ENCODE measurements at regions not wholly inside any gene's neighbourhood (a gene's known extent, or its start where the extent isn't known, plus 50 kb on each side); places are given as distances from the start of the nearest gene placed in this dataset.

DNA sequence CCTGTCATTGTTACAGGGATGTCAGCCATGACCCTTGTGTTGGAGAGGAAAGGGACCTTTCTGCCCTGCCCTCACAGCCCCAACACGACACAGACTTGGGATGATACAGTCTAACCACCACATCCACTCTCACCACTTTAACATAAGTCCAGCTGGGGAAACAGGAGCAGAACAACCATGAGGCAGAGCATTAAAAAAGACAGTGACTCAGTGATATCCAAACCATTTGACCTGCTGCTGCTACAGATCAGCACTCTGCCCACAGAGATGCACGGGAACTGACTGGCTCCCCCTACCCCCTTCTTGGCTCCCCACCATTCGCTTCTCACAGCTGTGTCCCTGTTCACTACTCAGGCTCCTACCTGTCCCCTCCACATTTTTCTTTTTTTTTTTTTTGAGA lies 458.6 kb downstream of the ZNF608 start:
- no peak for ATAC-seq
- DNase-seq (ENCODE audit: low spot score), result no peak

DNA sequence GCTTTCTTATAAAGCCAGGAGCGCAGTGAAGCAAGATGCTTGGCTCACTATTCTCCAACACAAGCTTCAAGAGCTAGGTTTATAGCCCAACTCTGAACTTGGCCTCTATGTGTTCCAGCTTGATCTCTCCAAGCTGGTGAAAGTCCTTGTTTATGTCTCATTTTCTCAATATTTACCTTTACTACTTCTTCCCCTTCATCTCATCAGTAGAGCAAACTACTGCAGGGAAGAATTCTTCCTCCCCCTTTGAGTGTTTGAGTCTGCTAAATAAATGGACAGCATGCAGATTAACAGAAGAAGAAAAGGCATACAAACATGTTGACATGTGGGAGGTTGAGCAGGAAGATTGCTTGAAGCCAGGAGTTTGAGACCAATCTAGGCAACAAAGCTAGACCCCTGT lies 460.7 kb downstream of the ZNF608 start:
- ATAC-seq (no peak), DNase-seq (ENCODE audit: low spot score) (no peak)

DNA sequence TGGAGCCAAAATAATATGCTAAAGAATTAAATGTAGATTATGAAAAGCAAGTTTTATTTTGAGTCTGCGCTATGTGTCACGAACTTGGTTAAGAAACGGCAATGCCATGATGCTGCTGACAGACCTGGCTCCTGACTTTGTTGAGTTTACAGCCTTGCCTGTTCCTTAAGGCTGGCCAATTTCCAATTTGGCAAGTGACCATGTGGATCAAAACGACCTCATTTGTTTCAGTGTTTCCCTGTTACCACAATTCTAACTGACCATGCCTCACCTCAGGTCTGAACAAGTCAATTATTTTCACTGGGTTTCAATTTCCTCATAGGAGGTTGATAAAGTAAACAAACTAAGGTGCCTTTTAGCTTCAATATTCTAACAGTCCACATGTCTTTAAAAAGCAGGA lies 461.4 kb downstream of the ZNF608 start:
- ATAC-seq, result no peak

DNA sequence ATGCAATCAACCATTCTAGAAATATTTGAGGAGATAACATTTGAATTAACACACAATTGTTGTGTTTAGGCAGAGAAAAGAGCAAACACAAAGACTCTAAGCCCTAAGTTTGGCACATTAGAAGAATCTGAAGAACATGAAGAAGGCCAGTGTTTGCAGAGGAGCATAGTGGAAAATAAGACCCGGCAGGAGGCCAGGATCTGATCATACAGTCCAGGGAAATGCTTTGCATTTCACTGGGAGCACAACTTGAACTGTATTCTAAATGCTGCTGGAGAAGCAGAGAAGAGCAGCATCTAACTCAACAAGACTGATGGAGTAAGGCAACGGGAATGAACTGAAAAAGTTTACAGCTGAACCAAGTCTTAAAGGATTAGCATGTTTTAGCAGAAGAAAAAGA lies 463.4 kb downstream of the ZNF608 start:
- no peak for ATAC-seq
- no peak for DNase-seq (ENCODE audit: low spot score)

More for the DNA sequence above, 461.4 kb downstream of the ZNF608 start:
- no peak for DNase-seq (ENCODE audit: low spot score)

DNA sequence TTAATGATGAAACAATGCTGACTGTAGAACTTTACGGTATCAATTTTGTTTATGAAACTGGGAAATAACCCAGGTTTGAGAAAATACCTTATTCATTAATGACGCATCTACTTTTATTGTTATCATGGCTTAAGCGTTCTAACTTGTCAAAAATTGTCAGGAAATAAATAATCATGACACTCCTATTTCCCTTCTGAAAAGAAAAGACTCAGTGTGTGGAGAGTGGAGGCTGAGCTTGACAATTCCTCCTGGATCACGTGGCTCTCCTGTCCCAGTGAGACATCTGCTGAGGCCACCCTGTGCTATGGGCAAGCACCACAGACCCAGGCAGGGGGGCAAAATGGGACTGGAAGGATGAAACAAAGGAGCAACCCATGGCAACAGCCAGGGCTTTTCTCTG lies 466.4 kb downstream of the ZNF608 start:
- ATAC-seq (no peak), DNase-seq (ENCODE audit: low spot score) (no peak)

DNA sequence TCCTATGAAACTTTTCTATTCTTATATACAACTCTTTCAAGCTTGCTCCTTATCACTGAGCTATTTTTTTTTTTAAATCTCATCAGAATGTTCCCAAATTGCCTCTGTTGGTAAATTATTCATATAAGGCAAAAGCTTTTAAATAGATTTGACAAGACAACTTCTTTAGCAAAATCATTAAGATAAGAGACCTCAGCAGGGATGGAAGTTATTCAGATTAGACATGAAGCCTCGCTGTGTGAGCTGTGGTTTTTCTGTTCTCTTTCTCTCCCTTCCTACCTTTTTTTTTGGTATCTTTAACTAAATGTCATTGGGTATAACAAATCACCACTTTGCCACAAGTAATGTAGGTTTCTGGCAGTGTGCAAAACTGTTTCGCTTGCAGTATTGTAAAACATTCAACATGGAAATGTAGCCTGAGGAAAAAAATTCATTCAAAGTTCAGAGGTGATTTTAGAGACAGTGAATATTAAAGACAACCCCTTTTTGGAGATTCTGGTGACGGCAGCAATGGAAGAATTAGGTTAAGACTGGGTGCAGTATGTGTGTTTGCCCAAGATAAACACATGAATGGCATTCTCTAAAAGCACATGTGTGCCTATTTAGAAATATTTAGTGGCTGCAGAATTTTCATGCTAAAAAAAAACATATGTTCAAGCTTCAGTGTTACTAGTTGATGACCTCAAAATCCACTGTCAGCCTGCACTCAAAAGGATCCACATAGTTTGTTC lies 467.1 kb downstream of the ZNF608 start:
- no peak for DNase-seq (ENCODE audit: low spot score)
- no peak for ATAC-seq

DNA sequence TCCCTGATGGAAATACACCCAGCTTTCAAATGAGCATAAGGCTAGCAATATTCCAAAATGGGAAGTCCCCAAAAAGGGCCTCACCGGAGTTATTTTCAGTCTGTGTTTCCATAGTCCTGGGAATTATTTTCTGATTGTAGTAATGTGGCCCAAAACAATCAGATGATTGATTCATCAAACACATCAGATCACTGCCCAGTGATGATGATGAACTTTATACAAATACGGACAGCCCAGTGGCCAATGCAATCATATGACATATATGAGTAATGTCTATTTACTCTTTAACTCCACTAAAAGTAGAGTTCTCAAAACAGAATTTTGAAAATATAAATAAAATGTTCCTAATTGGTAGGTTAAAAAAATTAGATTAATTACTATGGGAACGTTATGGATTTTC lies 467.8 kb downstream of the ZNF608 start:
- ATAC-seq, result no peak

DNA sequence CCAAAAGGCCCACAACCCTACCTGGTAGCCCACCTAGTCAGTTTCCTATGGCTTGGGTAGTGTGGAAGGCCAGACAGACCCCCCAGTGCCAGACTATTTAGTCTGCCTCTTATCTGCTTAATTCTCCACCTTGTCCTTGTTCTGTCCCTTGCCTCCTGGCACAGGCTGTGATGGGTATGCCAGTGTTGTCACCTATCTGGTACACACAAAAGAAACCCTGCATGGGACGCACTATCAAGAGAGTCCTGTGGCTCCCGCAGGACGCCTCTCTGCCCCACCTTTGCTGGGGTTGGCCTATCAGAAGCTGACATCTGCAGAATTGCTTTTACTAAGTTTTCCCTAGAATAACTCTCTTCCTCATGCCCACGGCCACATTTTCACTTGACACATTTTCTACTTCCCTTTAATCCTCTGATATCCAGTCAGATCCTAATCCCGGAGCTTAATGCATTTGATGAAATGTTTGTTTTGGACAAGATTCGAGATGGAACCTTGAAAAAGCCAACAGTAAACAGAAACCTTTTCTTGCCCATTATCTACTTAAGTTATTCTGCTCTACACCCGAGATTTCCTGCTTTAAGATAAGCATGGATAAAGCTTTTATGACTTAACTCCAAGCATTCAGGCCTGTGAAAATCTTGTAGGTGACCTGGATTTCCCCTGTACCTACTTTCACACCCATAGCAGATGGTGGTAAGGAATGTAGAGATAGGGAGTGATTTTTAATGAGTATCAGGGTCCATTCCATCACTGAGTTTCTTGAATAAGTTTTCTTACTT lies 468.5 kb downstream of the ZNF608 start:
- DNase-seq (ENCODE audit: low spot score) (no peak), ATAC-seq (no peak)

More for the DNA sequence above, 467.8 kb downstream of the ZNF608 start:
- DNase-seq (ENCODE audit: low spot score), result no peak

DNA sequence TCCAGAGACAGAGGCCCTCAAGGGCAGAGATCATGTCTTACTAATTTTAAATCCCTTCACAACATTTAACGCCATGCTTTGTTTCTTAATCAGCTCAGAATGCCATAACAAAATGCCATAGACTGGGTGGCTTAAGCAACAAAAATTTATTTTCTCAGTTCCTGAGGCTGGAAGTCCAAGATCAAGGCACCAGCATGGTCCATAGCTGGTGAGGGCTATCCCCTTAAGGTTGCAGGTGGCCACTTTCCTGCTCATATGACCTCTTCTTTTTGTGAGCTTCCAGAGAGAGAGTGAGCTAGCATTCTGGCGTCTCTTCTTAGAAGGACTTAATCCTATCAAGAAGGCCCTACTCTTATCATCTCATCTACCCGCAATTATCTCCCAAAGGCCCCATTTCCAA lies 470.3 kb downstream of the ZNF608 start:
- ATAC-seq (no peak), DNase-seq (ENCODE audit: low spot score) (no peak)

DNA sequence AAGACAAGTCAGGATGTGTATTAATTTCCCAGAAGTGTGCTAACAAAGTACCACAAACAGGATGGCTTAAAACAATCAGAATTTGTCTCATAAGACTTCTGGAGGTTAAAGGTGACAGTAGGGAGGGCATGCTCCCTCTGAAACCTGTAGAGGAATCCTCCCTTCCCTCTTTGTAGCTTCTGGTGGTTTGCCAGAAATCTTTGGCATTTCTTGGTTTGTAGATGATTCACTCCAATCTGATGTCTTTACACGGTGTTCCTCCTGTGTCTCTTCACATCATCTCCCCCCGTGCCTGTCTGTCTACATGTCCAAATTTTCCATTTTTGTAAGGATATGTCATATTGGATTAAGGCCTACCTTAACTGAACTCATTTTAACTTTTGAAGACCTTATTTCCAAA lies 471.5 kb downstream of the ZNF608 start:
- ATAC-seq (no peak), DNase-seq (ENCODE audit: low spot score) (no peak)

DNA sequence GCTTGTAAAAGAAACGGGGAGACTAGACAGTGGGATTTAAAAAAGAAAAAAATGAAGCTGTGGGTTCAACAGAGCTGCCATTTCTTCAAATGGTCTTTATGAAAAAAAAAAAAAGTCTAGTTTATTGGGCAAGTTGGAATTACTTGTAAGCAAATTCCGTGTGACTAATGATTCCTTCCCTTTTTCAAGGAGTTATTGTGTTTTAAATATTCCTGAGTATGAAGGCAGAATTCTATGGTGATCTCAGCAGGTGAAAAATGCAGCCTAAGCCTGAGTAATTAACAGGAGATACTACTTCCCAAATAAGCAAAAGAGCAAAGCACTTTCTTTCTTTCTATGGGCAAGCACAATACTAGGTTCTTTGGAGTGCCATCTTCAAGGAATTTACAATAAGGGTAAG lies 481.9 kb downstream of the ZNF608 start:
- no peak for ATAC-seq
- DNase-seq (ENCODE audit: low spot score), result no peak

DNA sequence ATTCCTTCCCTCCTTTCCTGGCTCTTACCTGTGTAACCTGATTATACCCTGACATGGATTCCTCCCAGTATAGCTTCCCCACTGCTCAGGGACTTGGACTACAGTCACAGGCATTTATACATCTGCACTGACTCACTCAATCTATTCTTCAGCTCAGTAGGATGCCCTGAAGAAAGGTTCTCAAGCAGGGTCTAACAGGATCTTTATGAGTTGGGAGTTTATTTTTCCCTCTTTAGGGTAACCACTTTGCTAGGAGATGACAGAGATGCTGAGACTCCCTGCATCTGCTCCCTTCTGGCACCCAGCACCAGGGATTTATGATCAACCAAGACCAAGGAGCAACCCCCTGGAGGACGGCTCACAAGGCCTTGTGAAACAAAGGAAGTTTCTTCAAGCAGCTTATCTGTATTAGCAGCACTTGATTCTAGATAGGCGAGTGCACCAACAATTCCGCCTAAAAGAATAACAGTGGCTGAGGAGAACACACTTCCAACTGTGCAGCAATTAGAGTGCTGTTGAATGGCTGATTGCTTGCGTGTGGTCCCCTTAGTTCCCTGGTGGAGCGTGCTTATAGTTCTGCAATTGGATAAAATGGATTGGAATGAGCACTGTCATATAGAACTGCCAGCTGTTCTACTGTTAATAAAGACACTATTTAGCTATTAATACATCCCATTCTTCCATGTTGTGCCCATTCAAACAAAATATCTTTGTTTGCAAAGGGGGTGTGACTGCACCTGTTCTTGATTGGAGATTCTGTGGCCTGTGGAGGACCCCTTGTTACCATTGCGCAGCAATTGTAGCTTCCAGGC lies 482.6 kb downstream of the ZNF608 start:
- no peak for DNase-seq (ENCODE audit: low spot score)
- no peak for ATAC-seq

DNA sequence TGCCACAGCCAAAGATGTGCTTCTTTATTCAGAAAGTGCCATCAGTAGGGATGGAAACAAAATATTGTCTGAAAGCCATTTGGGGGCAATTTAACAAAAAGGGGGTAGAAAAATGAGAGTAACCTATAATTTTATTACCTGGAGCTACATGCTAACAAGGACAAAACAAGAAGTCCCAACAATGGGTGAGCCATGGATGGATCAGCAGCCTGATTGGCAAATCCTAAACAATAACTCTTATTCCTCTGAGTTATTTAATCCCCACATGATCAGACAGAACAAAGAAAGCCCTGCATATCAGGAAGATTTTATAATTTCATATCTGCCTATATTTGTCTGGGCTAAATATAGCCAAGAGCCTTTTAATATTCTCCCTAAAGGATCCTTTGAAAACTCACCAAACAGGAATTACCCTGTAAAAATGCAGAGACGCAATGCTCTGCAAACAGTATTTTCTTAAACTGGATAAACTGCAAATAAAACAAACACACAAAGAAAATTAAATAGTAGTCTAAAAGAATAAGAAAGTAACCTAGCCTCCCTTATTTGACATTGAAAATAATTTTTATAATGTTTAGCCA lies 483.4 kb downstream of the ZNF608 start:
- DNase-seq (ENCODE audit: low spot score) (no peak), ATAC-seq (no peak)

DNA sequence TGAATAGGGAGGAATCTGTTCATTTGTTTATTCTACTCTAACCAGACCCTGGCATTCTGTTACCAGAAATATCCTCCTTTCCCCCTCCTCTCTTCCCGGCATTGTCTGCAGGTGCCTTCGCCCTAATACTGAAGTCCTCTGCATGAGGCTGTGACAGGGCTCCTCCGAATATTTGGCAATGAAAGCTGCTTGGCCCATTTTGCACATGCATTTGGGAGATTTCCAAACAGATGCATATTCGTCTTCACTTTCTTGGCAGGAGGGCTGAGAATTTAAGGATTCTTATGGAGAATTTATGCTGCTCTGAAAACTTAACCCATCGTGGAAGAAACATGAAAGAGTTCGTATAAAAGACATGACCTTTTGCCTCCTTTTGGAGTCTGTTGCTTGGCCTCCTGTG lies 484.0 kb downstream of the ZNF608 start:
- ATAC-seq (no peak), DNase-seq (ENCODE audit: low spot score) (no peak)

DNA sequence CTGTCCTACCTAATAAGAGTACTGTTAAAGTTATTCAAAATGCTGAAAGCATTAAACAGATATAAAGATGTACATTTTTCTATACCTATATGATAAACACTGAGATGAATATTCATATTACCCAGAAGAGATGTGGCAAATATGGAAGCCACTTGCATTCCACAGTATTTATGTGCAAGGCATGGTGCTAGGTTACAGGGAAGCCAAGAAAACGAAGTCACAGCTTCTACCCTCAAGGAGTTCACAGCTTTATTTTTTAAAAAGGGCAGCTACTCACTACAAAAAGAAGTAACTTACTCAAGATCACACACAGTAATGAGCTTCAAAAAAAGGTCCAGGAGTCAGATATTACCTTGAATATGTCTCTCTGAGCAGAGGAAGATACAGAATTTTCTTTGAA lies 484.6 kb downstream of the ZNF608 start:
- no peak for ATAC-seq
- no peak for DNase-seq (ENCODE audit: low spot score)

DNA sequence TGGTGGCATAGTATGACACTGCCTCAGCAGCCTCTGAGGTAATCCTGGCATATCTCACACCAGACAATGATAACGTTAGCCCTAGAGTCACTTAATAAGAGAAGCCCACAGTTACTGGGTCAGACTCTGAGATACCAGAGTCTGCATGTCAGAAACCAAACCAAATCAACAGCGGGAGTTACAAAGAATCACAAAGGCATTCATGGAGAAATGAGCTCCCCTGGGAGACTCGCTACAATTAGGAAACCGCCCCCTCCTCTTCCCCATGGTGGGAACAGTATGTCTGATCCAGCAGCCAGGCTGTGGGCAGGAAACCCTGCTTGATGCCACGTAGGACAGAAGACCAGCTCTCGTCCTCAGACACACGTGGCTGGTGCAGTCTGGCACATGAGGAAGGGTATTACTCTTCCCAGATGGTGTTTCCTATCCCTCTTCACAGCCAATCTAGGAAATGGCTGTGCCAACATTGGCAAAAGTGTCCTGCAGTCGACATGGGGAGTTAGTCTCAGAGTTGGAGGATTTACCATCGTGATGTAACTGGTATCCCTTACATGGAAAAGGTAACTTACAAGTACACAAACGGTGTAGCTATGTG lies 485.4 kb downstream of the ZNF608 start:
- ATAC-seq, result no peak
- DNase-seq (ENCODE audit: low spot score), result no peak

DNA sequence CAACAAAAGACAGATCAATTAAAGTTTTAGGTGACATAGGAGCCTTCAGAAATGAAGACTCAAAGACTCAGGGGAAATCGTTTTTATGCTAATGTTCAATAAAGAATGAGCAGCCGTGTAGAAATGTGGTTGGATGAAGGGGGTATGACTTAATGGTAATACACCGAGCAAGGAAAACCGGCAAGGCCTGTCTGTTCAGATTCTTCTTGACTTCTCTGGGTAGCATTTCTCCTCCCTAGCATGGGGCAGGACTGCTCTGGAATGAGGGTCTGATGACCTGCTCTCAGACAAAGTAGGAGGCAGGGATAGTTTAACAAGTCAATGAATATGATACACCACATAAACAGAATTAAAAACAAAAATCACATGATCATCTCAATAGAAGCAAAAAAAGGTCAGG lies 487.4 kb downstream of the ZNF608 start:
- no peak for DNase-seq (ENCODE audit: low spot score)

DNA sequence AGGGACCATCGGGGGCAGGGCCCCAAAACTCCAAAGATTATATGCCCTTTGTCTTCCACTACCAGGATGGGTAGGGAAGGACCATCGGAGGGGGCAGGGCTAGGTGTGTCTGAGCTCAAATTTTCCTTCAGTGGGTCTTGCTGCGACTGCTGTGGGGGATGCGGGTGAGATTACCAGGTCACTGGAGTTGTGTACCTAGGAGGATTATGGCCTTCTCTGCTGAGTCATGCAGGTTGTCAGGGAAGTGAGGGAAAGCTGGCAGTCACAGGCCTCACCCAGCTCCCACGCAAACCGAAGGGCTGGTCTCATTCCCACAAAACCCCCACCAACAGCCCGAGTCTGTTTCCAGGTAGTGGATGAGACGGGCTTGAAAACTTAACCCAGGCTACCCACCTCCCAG lies 489.4 kb downstream of the ZNF608 start:
- no peak for DNase-seq (ENCODE audit: low spot score)
- ATAC-seq, result no peak

More for the DNA sequence above, 487.4 kb downstream of the ZNF608 start:
- no peak for ATAC-seq

DNA sequence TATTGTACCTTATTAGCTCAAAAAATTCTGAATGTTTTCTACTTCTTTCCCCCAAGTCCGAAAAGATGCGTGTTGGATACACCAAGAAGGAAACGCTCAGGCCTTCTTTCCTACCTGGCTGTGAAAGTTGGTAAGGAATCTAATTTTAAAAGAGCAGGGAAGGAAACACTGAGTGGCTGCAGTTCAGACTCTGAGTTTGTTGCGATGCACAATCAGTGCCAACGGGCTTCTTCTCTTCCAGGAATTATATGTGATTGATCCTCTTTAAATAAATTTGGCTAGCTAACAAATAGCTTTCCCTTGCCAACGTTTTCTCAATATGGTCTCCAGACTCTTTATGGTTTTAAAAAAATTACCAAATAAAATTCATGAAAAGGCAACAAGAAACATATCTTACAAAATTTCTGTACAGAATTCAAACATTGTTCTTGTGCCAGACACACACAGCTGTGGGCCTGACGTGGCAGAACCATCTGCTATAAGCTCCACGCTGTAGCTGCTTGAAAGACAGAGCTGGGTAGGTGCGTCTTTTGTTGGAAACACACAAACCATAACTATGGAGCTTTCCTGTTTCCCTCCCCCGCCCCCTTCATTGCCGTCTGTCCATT lies 493.1 kb downstream of the ZNF608 start:
- ATAC-seq, result no peak

DNA sequence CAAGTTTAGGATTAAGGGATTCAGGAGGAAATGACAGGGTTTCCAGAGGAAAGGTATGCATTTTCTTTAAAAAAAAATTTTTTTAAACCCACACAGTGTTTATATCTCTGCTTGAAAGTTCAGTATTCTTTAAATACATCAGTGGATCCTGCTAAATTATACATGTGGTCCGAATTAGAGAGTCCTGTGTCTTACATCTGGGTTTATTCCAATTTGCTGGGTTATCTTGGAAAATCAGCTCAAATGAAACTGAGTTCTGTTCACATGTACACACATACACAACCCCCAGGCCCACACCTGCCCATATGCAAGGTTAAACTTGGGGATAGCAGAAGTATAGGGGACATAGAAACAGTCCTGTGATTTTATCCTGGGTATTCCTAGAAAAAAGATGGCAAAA lies 493.7 kb downstream of the ZNF608 start:
- DNase-seq (ENCODE audit: low spot score) (no peak), ATAC-seq (no peak)

More for the DNA sequence above, 493.1 kb downstream of the ZNF608 start:
- DNase-seq (ENCODE audit: low spot score), result no peak
